ENCODE measurements at regions not wholly inside any gene's neighbourhood (a gene's known extent, or its start where the extent isn't known, plus 50 kb on each side); places are given as distances from the start of the nearest gene placed in this dataset.

GRCh38 chr13:46489586-46490023, 63.4 kb upstream of the LRCH1 start:
- H3K9me3 ChIP-seq (ENCODE audit: insufficient read depth, low read length), result peaks cover 7% of the 10 kb centered on the region; the same call in 1 of the 2 replicates
- H3K4me1 ChIP-seq (ENCODE audit: insufficient read depth, insufficient read length), result no peaks in the 10 kb centered on the region
- H3K27me3 ChIP-seq (ENCODE audit: insufficient read depth, insufficient read length), result no peaks in the 10 kb centered on the region
- H3K9ac ChIP-seq (ENCODE audit: insufficient read length, low read depth), result no peak overlapping the region
- TF ChIP-seq YY1 (IDR thresholded peaks at IDR 0.05; ENCODE audit: insufficient read depth, insufficient read length) (no peak), ZNF274 (IDR thresholded peaks at IDR 0.05; ENCODE audit: low read depth, low read length) (no peak), SUZ12 (IDR thresholded peaks at IDR 0.05; ENCODE audit: extremely low read depth, insufficient read depth, insufficient read length) (no peak)
- no peak for DNase-seq (ENCODE audit: low read depth, low spot score)
- H3K36me3 ChIP-seq (ENCODE audit: insufficient read depth, insufficient read length, low read length), result no peaks in the 10 kb centered on the region
- H3K4me3 ChIP-seq (ENCODE audit: insufficient read length, low read depth), result no peak overlapping the region

DNA sequence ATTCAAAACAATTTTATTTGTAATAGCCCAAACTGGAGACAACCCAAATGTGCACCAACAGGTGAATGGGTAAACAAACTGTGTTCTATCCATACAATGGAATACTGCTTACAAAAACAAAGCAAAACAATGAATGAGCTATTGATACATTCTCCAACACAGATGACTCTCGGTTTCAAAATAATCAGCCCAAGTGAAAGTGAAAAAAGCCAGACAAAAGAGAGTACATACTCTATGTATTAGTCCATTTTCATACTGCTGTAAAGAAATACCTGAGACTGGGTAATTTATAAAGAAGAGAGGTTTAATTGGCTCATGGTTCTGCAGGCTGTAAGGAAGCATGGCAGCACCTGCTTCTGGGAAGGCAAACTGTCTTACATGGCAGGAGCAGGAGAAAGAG, 65.2 kb upstream of the LRCH1 start:
- Histone ChIP-seq H3K9me3 (ENCODE audit: insufficient read depth, low read length) (peaks cover 7% of the 10 kb centered on the region; the same call in 1 of the 2 replicates), H3K36me3 (ENCODE audit: insufficient read depth, insufficient read length, low read length) (no peaks in the 10 kb centered on the region), H3K9ac (ENCODE audit: insufficient read length, low read depth) (no peak overlapping the region), H3K4me1 (ENCODE audit: insufficient read depth, insufficient read length) (no peaks in the 10 kb centered on the region), H3K27me3 (ENCODE audit: insufficient read depth, insufficient read length) (no peaks in the 10 kb centered on the region), H3K4me3 (ENCODE audit: insufficient read length, low read depth) (no peak overlapping the region)
- DNase-seq (ENCODE audit: low read depth, low spot score), result no peak
- TF ChIP-seq SUZ12 (IDR thresholded peaks at IDR 0.05; ENCODE audit: extremely low read depth, insufficient read depth, insufficient read length), result no peak
- TF ChIP-seq ZNF274 (IDR thresholded peaks at IDR 0.05; ENCODE audit: low read depth, low read length), result no peak
- TF ChIP-seq YY1 (IDR thresholded peaks at IDR 0.05; ENCODE audit: insufficient read depth, insufficient read length), result no peak

DNA sequence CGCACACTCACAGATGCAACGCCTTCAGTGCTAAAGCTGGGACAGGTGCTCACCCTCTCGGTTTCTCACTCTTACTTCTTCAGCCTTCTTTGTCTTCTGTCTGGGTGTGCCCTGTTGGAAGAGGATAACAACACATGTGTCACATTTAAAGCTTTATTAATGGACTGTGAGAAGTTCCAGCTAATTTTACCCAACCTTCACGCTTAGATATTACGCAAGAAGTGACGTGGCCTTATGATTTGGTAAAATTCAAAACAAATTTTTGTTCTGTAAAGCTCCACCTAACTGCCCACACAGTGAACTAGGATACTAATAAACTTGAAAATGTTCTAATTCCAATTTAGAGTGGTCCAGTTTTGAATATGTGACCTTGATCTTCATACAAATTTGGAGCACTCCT, 66.7 kb upstream of the LRCH1 start:
- no peak for TF ChIP-seq ZNF274 (IDR thresholded peaks at IDR 0.05; ENCODE audit: low read depth, low read length)
- Histone ChIP-seq H3K4me3 (ENCODE audit: insufficient read length, low read depth) (no peak overlapping the region), H3K9ac (ENCODE audit: insufficient read length, low read depth) (no peak overlapping the region), H3K36me3 (ENCODE audit: insufficient read depth, insufficient read length, low read length) (no peaks in the 10 kb centered on the region), H3K9me3 (ENCODE audit: insufficient read depth, low read length) (peaks cover 7% of the 10 kb centered on the region), H3K27me3 (ENCODE audit: insufficient read depth, insufficient read length) (no peaks in the 10 kb centered on the region), H3K4me1 (ENCODE audit: insufficient read depth, insufficient read length) (no peaks in the 10 kb centered on the region)
- no peak for DNase-seq (ENCODE audit: low read depth, low spot score)

GRCh38 chr13:46484561-46484960, 68.4 kb upstream of the LRCH1 start:
- no peaks in the 10 kb centered on the region for H3K4me1 ChIP-seq (ENCODE audit: insufficient read depth, insufficient read length)
- no peak overlapping the region for H3K9ac ChIP-seq (ENCODE audit: insufficient read length, low read depth)
- no peak for DNase-seq (ENCODE audit: low read depth, low spot score)
- TF ChIP-seq YY1 (IDR thresholded peaks at IDR 0.05; ENCODE audit: insufficient read depth, insufficient read length) (no peak), ZNF274 (IDR thresholded peaks at IDR 0.05; ENCODE audit: low read depth, low read length) (no peak), SUZ12 (IDR thresholded peaks at IDR 0.05; ENCODE audit: extremely low read depth, insufficient read depth, insufficient read length) (no peak)
- peaks cover 7% of the 10 kb centered on the region for H3K9me3 ChIP-seq (ENCODE audit: insufficient read depth, low read length)
- H3K4me3 ChIP-seq (ENCODE audit: insufficient read length, low read depth), result no peak overlapping the region
- H3K36me3 ChIP-seq (ENCODE audit: insufficient read depth, insufficient read length, low read length), result no peaks in the 10 kb centered on the region
- H3K27me3 ChIP-seq (ENCODE audit: insufficient read depth, insufficient read length), result no peaks in the 10 kb centered on the region

- no peak for DNase-seq (ENCODE audit: low read depth, low spot score)
- Histone ChIP-seq H3K9ac (ENCODE audit: insufficient read length, low read depth) (no peak overlapping the region), H3K9me3 (ENCODE audit: insufficient read depth, low read length) (peaks cover 7% of the 10 kb centered on the region), H3K4me1 (ENCODE audit: insufficient read depth, insufficient read length) (no peaks in the 10 kb centered on the region), H3K4me3 (ENCODE audit: insufficient read length, low read depth) (no peak overlapping the region), H3K27me3 (ENCODE audit: insufficient read depth, insufficient read length) (no peaks in the 10 kb centered on the region), H3K36me3 (ENCODE audit: insufficient read depth, insufficient read length, low read length) (no peaks in the 10 kb centered on the region)
- TF ChIP-seq YY1 (IDR thresholded peaks at IDR 0.05; ENCODE audit: insufficient read depth, insufficient read length), result no peak
- no peak for TF ChIP-seq ZNF274 (IDR thresholded peaks at IDR 0.05; ENCODE audit: low read depth, low read length)
- no peak for TF ChIP-seq SUZ12 (IDR thresholded peaks at IDR 0.05; ENCODE audit: extremely low read depth, insufficient read depth, insufficient read length)
Measured at GRCh38 chr13:46481166-46481565, 71.8 kb upstream of the LRCH1 start.

DNA sequence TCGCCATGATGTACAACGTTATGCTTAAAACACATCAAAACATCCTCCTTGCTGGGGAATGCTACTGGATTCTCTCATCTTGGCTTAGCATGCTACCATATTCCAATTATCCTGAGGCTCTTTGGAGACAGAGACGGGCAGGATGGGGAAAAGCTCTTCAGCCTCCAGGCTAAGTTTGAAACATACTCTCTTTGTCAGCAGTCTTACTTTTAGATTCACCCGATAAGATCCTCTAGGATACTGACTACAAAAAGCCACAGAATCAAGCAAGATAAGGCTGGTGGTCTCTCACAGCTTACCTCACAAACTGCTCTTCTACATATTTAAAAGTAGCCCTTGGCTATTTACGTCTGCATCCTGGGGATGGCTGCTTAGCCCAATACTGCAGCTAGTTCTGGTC, 72.8 kb upstream of the LRCH1 start:
- H3K9me3 ChIP-seq (ENCODE audit: insufficient read depth, low read length), result no peaks in the 10 kb centered on the region; the same call in 1 of the 2 replicates
- TF ChIP-seq YY1 (IDR thresholded peaks at IDR 0.05; ENCODE audit: insufficient read depth, insufficient read length) (no peak), ZNF274 (IDR thresholded peaks at IDR 0.05; ENCODE audit: low read depth, low read length) (no peak), SUZ12 (IDR thresholded peaks at IDR 0.05; ENCODE audit: extremely low read depth, insufficient read depth, insufficient read length) (no peak)
- no peaks in the 10 kb centered on the region for H3K36me3 ChIP-seq (ENCODE audit: insufficient read depth, insufficient read length, low read length)
- H3K4me1 ChIP-seq (ENCODE audit: insufficient read depth, insufficient read length), result no peaks in the 10 kb centered on the region
- no peak for DNase-seq (ENCODE audit: low read depth, low spot score)
- no peak overlapping the region for H3K9ac ChIP-seq (ENCODE audit: insufficient read length, low read depth)
- H3K4me3 ChIP-seq (ENCODE audit: insufficient read length, low read depth), result no peak overlapping the region
- H3K27me3 ChIP-seq (ENCODE audit: insufficient read depth, insufficient read length), result no peaks in the 10 kb centered on the region

DNA sequence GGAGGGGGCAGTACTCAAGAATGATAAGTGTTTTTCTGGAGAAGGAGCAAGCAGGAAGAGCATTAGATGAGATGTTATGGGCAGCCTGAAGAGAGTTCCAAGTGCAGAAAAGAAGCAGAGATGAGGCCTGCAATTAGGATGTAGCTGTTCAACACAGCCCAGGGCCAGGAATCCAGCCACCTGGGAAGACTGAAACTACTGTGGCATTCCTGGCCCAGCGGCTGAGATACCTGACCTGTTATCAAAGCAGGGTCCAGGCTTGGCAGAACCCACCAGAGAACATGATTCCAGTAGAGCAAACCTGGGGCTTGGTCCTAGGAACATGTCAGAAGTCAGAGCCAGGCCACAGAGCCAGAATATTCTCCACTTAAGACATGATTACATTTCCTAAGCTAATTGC, 73.3 kb upstream of the LRCH1 start:
- Histone ChIP-seq H3K27me3 (ENCODE audit: insufficient read depth, insufficient read length) (no peaks in the 10 kb centered on the region), H3K4me3 (ENCODE audit: insufficient read length, low read depth) (no peak overlapping the region), H3K9me3 (ENCODE audit: insufficient read depth, low read length) (no peaks in the 10 kb centered on the region; the same call in 1 of the 2 replicates), H3K9ac (ENCODE audit: insufficient read length, low read depth) (no peak overlapping the region), H3K36me3 (ENCODE audit: insufficient read depth, insufficient read length, low read length) (no peaks in the 10 kb centered on the region), H3K4me1 (ENCODE audit: insufficient read depth, insufficient read length) (no peaks in the 10 kb centered on the region)
- no peak for TF ChIP-seq YY1 (IDR thresholded peaks at IDR 0.05; ENCODE audit: insufficient read depth, insufficient read length)
- no peak for TF ChIP-seq SUZ12 (IDR thresholded peaks at IDR 0.05; ENCODE audit: extremely low read depth, insufficient read depth, insufficient read length)
- TF ChIP-seq ZNF274 (IDR thresholded peaks at IDR 0.05; ENCODE audit: low read depth, low read length), result no peak
- DNase-seq (ENCODE audit: low read depth, low spot score), result no peak

- TF ChIP-seq ZNF274 (IDR thresholded peaks at IDR 0.05; ENCODE audit: low read depth, low read length) (no peak), YY1 (IDR thresholded peaks at IDR 0.05; ENCODE audit: insufficient read depth, insufficient read length) (no peak), SUZ12 (IDR thresholded peaks at IDR 0.05; ENCODE audit: extremely low read depth, insufficient read depth, insufficient read length) (no peak)
- Histone ChIP-seq H3K4me3 (ENCODE audit: insufficient read length, low read depth) (no peak overlapping the region), H3K4me1 (ENCODE audit: insufficient read depth, insufficient read length) (no peaks in the 10 kb centered on the region), H3K9me3 (ENCODE audit: insufficient read depth, low read length) (no peaks in the 10 kb centered on the region; the same call in 1 of the 2 replicates), H3K27me3 (ENCODE audit: insufficient read depth, insufficient read length) (no peaks in the 10 kb centered on the region), H3K36me3 (ENCODE audit: insufficient read depth, insufficient read length, low read length) (no peaks in the 10 kb centered on the region), H3K9ac (ENCODE audit: insufficient read length, low read depth) (no peak overlapping the region)
- no peak for DNase-seq (ENCODE audit: low read depth, low spot score)
Measured at GRCh38 chr13:46479283-46479682, 73.7 kb upstream of the LRCH1 start.
